ENCODE measurements at regions not wholly inside any gene's neighbourhood (a gene's known extent, or its start where the extent isn't known, plus 50 kb on each side); places are given as distances from the start of the nearest gene placed in this dataset.

GRCh38 chr5:57825031-57825686, 342.5 kb upstream of the ACTBL2 start:
- Histone ChIP-seq H3K4me1 (ENCODE audit: control insufficient read depth in 3 of 3, insufficient read depth in 3 of 3, low read length in 3 of 3) (no peaks in the 10 kb centered on the region), H3K27ac (ENCODE audit: low read depth, low read length) (no peak overlapping the region), H3K27me3 (ENCODE audit: control insufficient read depth in 3 of 3, insufficient read depth in 3 of 3, low read length in 3 of 3) (no peaks in the 10 kb centered on the region), H3K9me3 (ENCODE audit: control insufficient read depth in 3 of 3, low read length in 3 of 3) (no peaks in the 10 kb centered on the region), H3K9ac (ENCODE audit: low read depth in 1 of 3, low read length in 3 of 3) (no peak overlapping the region), H3K4me3 (ENCODE audit: low read length in 3 of 3) (no peak overlapping the region), H3K36me3 (ENCODE audit: control insufficient read depth in 3 of 3, insufficient read depth in 3 of 3, low read length in 3 of 3) (no peaks in the 10 kb centered on the region)

GRCh38 chr5:57824623-57825022, 342.0 kb upstream of the ACTBL2 start:
- Histone ChIP-seq H3K4me1 (ENCODE audit: control insufficient read depth in 3 of 3, insufficient read depth in 3 of 3, low read length in 3 of 3) (no peaks in the 10 kb centered on the region), H3K36me3 (ENCODE audit: control insufficient read depth in 3 of 3, insufficient read depth in 3 of 3, low read length in 3 of 3) (no peaks in the 10 kb centered on the region), H3K4me3 (ENCODE audit: low read length in 3 of 3) (no peak overlapping the region), H3K27me3 (ENCODE audit: control insufficient read depth in 3 of 3, insufficient read depth in 3 of 3, low read length in 3 of 3) (no peaks in the 10 kb centered on the region), H3K27ac (ENCODE audit: low read depth, low read length) (no peak overlapping the region), H3K9ac (ENCODE audit: low read depth in 1 of 3, low read length in 3 of 3) (no peak overlapping the region), H3K9me3 (ENCODE audit: control insufficient read depth in 3 of 3, low read length in 3 of 3) (no peaks in the 10 kb centered on the region)

- no peak overlapping the region for H3K4me3 ChIP-seq (ENCODE audit: low read length in 3 of 3)
These were observed 341.4 kb upstream of the ACTBL2 start for GRCh38 chr5:57824047-57824446.

GRCh38 chr5:57822651-57823050, 340.0 kb upstream of the ACTBL2 start:
- H3K9ac ChIP-seq (ENCODE audit: low read depth in 1 of 3, low read length in 3 of 3), result no peak overlapping the region
- no peak overlapping the region for H3K27ac ChIP-seq (ENCODE audit: low read depth, low read length)
- H3K36me3 ChIP-seq (ENCODE audit: control insufficient read depth in 3 of 3, insufficient read depth in 3 of 3, low read length in 3 of 3), result no peaks in the 10 kb centered on the region
- H3K4me3 ChIP-seq (ENCODE audit: low read length in 3 of 3), result no peak overlapping the region
- no peaks in the 10 kb centered on the region for H3K4me1 ChIP-seq (ENCODE audit: control insufficient read depth in 3 of 3, insufficient read depth in 3 of 3, low read length in 3 of 3)
- H3K9me3 ChIP-seq (ENCODE audit: control insufficient read depth in 3 of 3, low read length in 3 of 3), result no peaks in the 10 kb centered on the region
- H3K27me3 ChIP-seq (ENCODE audit: control insufficient read depth in 3 of 3, insufficient read depth in 3 of 3, low read length in 3 of 3), result no peaks in the 10 kb centered on the region

More at GRCh38 chr5:57824047-57824446, 341.4 kb upstream of the ACTBL2 start:
- no peaks in the 10 kb centered on the region for H3K9me3 ChIP-seq (ENCODE audit: control insufficient read depth in 3 of 3, low read length in 3 of 3)
- H3K36me3 ChIP-seq (ENCODE audit: control insufficient read depth in 3 of 3, insufficient read depth in 3 of 3, low read length in 3 of 3), result no peaks in the 10 kb centered on the region
- no peaks in the 10 kb centered on the region for H3K27me3 ChIP-seq (ENCODE audit: control insufficient read depth in 3 of 3, insufficient read depth in 3 of 3, low read length in 3 of 3)
- H3K9ac ChIP-seq (ENCODE audit: low read depth in 1 of 3, low read length in 3 of 3), result no peak overlapping the region
- no peaks in the 10 kb centered on the region for H3K4me1 ChIP-seq (ENCODE audit: control insufficient read depth in 3 of 3, insufficient read depth in 3 of 3, low read length in 3 of 3)
- H3K27ac ChIP-seq (ENCODE audit: low read depth, low read length), result no peak overlapping the region

- H3K9ac ChIP-seq (ENCODE audit: low read depth in 1 of 3, low read length in 3 of 3), result no peak overlapping the region
- H3K9me3 ChIP-seq (ENCODE audit: control insufficient read depth in 3 of 3, low read length in 3 of 3), result no peaks in the 10 kb centered on the region
- H3K4me1 ChIP-seq (ENCODE audit: control insufficient read depth in 3 of 3, insufficient read depth in 3 of 3, low read length in 3 of 3), result peaks cover 0 to 6% (median 3%) of the 10 kb centered on the region in 3 donors
- no peaks in the 10 kb centered on the region for H3K36me3 ChIP-seq (ENCODE audit: control insufficient read depth in 3 of 3, insufficient read depth in 3 of 3, low read length in 3 of 3)
- no peak overlapping the region for H3K27ac ChIP-seq (ENCODE audit: low read depth, low read length)
- no peak overlapping the region for H3K4me3 ChIP-seq (ENCODE audit: low read length in 3 of 3)
- no peaks in the 10 kb centered on the region for H3K27me3 ChIP-seq (ENCODE audit: control insufficient read depth in 3 of 3, insufficient read depth in 3 of 3, low read length in 3 of 3)
These were observed 335.8 kb upstream of the ACTBL2 start for GRCh38 chr5:57818397-57818796.

- H3K9me3 ChIP-seq (ENCODE audit: control insufficient read depth in 3 of 3, low read length in 3 of 3), result no peaks in the 10 kb centered on the region
- no peak overlapping the region for H3K27ac ChIP-seq (ENCODE audit: low read depth, low read length)
- no peaks in the 10 kb centered on the region for H3K36me3 ChIP-seq (ENCODE audit: control insufficient read depth in 3 of 3, insufficient read depth in 3 of 3, low read length in 3 of 3)
- no peak overlapping the region for H3K4me3 ChIP-seq (ENCODE audit: low read length in 3 of 3)
- peaks cover 0 to 6% (median 3%) of the 10 kb centered on the region in 3 donors for H3K4me1 ChIP-seq (ENCODE audit: control insufficient read depth in 3 of 3, insufficient read depth in 3 of 3, low read length in 3 of 3)
- no peak overlapping the region for H3K9ac ChIP-seq (ENCODE audit: low read depth in 1 of 3, low read length in 3 of 3)
- no peaks in the 10 kb centered on the region for H3K27me3 ChIP-seq (ENCODE audit: control insufficient read depth in 3 of 3, insufficient read depth in 3 of 3, low read length in 3 of 3)
These were observed 335.3 kb upstream of the ACTBL2 start for GRCh38 chr5:57817924-57818323.

GRCh38 chr5:57817001-57817453, 334.4 kb upstream of the ACTBL2 start:
- H3K36me3 ChIP-seq (ENCODE audit: control insufficient read depth in 3 of 3, insufficient read depth in 3 of 3, low read length in 3 of 3), result no peaks in the 10 kb centered on the region

GRCh38 chr5:57816108-57816507, 333.5 kb upstream of the ACTBL2 start:
- Histone ChIP-seq H3K27ac (ENCODE audit: low read depth, low read length) (no peak overlapping the region), H3K4me1 (ENCODE audit: control insufficient read depth in 3 of 3, insufficient read depth in 3 of 3, low read length in 3 of 3) (peaks cover 0 to 6% (median 3%) of the 10 kb centered on the region in 3 donors), H3K9ac (ENCODE audit: low read depth in 1 of 3, low read length in 3 of 3) (no peak overlapping the region), H3K27me3 (ENCODE audit: control insufficient read depth in 3 of 3, insufficient read depth in 3 of 3, low read length in 3 of 3) (no peaks in the 10 kb centered on the region), H3K4me3 (ENCODE audit: low read length in 3 of 3) (no peak overlapping the region), H3K36me3 (ENCODE audit: control insufficient read depth in 3 of 3, insufficient read depth in 3 of 3, low read length in 3 of 3) (no peaks in the 10 kb centered on the region), H3K9me3 (ENCODE audit: control insufficient read depth in 3 of 3, low read length in 3 of 3) (no peaks in the 10 kb centered on the region)

More at GRCh38 chr5:57817001-57817453, 334.4 kb upstream of the ACTBL2 start:
- H3K9ac ChIP-seq (ENCODE audit: low read depth in 1 of 3, low read length in 3 of 3), result no peak overlapping the region
- H3K4me1 ChIP-seq (ENCODE audit: control insufficient read depth in 3 of 3, insufficient read depth in 3 of 3, low read length in 3 of 3), result peaks cover 0 to 6% (median 3%) of the 10 kb centered on the region in 3 donors
- H3K9me3 ChIP-seq (ENCODE audit: control insufficient read depth in 3 of 3, low read length in 3 of 3), result no peaks in the 10 kb centered on the region
- H3K27ac ChIP-seq (ENCODE audit: low read depth, low read length), result no peak overlapping the region
- H3K4me3 ChIP-seq (ENCODE audit: low read length in 3 of 3), result no peak overlapping the region
- no peaks in the 10 kb centered on the region for H3K27me3 ChIP-seq (ENCODE audit: control insufficient read depth in 3 of 3, insufficient read depth in 3 of 3, low read length in 3 of 3)

- Histone ChIP-seq H3K27ac (ENCODE audit: low read depth, low read length) (peak overlapping the region; percentile 67), H3K9me3 (ENCODE audit: control insufficient read depth in 3 of 3, low read length in 3 of 3) (no peaks in the 10 kb centered on the region), H3K27me3 (ENCODE audit: control insufficient read depth in 3 of 3, insufficient read depth in 3 of 3, low read length in 3 of 3) (no peaks in the 10 kb centered on the region), H3K4me3 (ENCODE audit: low read length in 3 of 3) (no peak overlapping the region), H3K36me3 (ENCODE audit: control insufficient read depth in 3 of 3, insufficient read depth in 3 of 3, low read length in 3 of 3) (no peaks in the 10 kb centered on the region), H3K4me1 (ENCODE audit: control insufficient read depth in 3 of 3, insufficient read depth in 3 of 3, low read length in 3 of 3) (peaks cover 4 to 14% (median 13%) of the 10 kb centered on the region in 3 donors), H3K9ac (ENCODE audit: low read depth in 1 of 3, low read length in 3 of 3) (no peak overlapping the region)
These were observed 323.1 kb upstream of the ACTBL2 start for GRCh38 chr5:57805732-57806131.

GRCh38 chr5:57805170-57805569, 322.6 kb upstream of the ACTBL2 start:
- no peak overlapping the region for H3K4me3 ChIP-seq (ENCODE audit: low read length in 3 of 3)
- no peaks in the 10 kb centered on the region for H3K9me3 ChIP-seq (ENCODE audit: control insufficient read depth in 3 of 3, low read length in 3 of 3)
- no peak overlapping the region for H3K9ac ChIP-seq (ENCODE audit: low read depth in 1 of 3, low read length in 3 of 3)
- H3K4me1 ChIP-seq (ENCODE audit: control insufficient read depth in 3 of 3, insufficient read depth in 3 of 3, low read length in 3 of 3), result peaks cover 4 to 14% (median 13%) of the 10 kb centered on the region in 3 donors
- H3K27me3 ChIP-seq (ENCODE audit: control insufficient read depth in 3 of 3, insufficient read depth in 3 of 3, low read length in 3 of 3), result no peaks in the 10 kb centered on the region
- peak overlapping the region; percentile 67 for H3K27ac ChIP-seq (ENCODE audit: low read depth, low read length)
- no peaks in the 10 kb centered on the region for H3K36me3 ChIP-seq (ENCODE audit: control insufficient read depth in 3 of 3, insufficient read depth in 3 of 3, low read length in 3 of 3)

Measured in skeletal muscle tissue (tissue), 3 donors.